Thyroid gland (tissue), 4 donors: ENCODE measurements at regions not wholly inside any gene's neighbourhood (a gene's known extent, or its start where the extent isn't known, plus 50 kb on each side); places are given as distances from the start of the nearest gene placed in this dataset.

Experiments
- CTCF ChIP-seq, 6 experiments: fragments of 200-600 bp in 3 of 6; fragments of 450-650 bp in 3 of 6; sonication (generic) in 3 of 6; IDR thresholded peaks; one replicate each; pipeline ENCODE4 v1.5.1; 2016 to 2019; ENCODE audit warnings: antibody characterized with exemption in 6 of 6, mild to moderate bottlenecking in 2 of 6, inconsistent platforms in 1 of 6, moderate library complexity in 1 of 6
- POLR2A ChIP-seq, 2 donors: fragments of 450-650 bp; IDR thresholded peaks; one replicate each; pipeline ENCODE4 v1.6.1; 2017; ENCODE audit warnings: antibody characterized with exemption in 2 of 2, mild to moderate bottlenecking in 2 of 2, moderate library complexity in 1 of 2

- no peak for TF ChIP-seq CTCF (IDR thresholded peaks at IDR 0.05)
- no peak for TF ChIP-seq POLR2A (IDR thresholded peaks at IDR 0.05)
These were observed 90.5 kb upstream of the FOXN3 start for GRCh38 chr14:89507521-89507920.
